ENCODE measurements at regions not wholly inside any gene's neighbourhood (a gene's known extent, or its start where the extent isn't known, plus 50 kb on each side); places are given as distances from the start of the nearest gene placed in this dataset.

DNA sequence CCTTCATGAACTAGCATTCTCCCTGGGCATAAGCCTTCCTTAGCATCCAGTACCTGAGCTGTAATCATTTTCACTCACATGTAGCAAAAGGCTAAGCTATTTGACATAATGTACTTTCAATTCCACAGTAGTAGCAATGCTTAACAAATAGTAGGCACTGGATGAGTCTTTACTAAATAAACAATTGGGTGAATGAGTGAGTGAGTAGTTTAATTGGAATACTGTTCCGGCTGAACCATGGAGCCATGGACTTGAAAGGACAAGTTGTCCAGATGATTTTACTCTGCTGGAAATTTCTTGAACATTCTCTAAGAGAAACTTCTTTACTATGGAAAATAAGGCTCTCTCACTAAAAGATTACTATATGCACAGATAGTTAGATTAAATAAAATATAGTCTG lies 159.3 kb downstream of the FAM47B start:
- H3K23ac ChIP-seq (ENCODE audit: insufficient read length, low read depth, low read length), result no peak overlapping the region
- no peak overlapping the region for H4K91ac ChIP-seq (ENCODE audit: insufficient read length, low read depth, low read length)
- Mint-ChIP-seq H3K27ac (no peak overlapping the region), H3K36me3 (ENCODE audit: insufficient read depth in 1 of 3, low read depth in 3 of 3) (peaks cover 0 to 3% (median 0%) of the 10 kb centered on the region in 3 experiments; a peak in 2 of 7 replicates), H3K9me3 (peaks cover 57 to 68% of the 10 kb centered on the region in 2 experiments), H3K4me1 (peaks cover 16 to 19% of the 10 kb centered on the region in 2 experiments), H3K4me3 (no peak overlapping the region), H3K27me3 (ENCODE audit: low read depth) (no peaks in the 10 kb centered on the region)
- H2AK5ac ChIP-seq (ENCODE audit: insufficient read length, low read length), result no peak overlapping the region
- H3K79me2 ChIP-seq (ENCODE audit: insufficient read depth, low read length), result no peaks in the 10 kb centered on the region
- H3K9ac ChIP-seq (ENCODE audit: extremely low read depth, insufficient read length, low read length), result no peak overlapping the region
- no peaks in the 10 kb centered on the region for H3K23me2 ChIP-seq (ENCODE audit: insufficient read length, low read depth, low read length, poor library complexity, severe bottlenecking)
- no peak overlapping the region for H2BK5ac ChIP-seq (ENCODE audit: insufficient read length, low read length)
- no peak overlapping the region for H2BK12ac ChIP-seq (ENCODE audit: insufficient read length, low read depth, low read length)
- H3K4me1 ChIP-seq (ENCODE audit: insufficient read depth, low read length), result no peaks in the 10 kb centered on the region; the same call in 1 of the 2 replicates
- H3K27me3 ChIP-seq (ENCODE audit: insufficient read depth, low read length), result no peaks in the 10 kb centered on the region
- no peak overlapping the region for H3K14ac ChIP-seq (ENCODE audit: insufficient read depth, low read length)
- H3K79me1 ChIP-seq (ENCODE audit: insufficient read depth, low read depth, low read length, poor library complexity, severe bottlenecking), result no peaks in the 10 kb centered on the region
- TF ChIP-seq, protein P1, sequence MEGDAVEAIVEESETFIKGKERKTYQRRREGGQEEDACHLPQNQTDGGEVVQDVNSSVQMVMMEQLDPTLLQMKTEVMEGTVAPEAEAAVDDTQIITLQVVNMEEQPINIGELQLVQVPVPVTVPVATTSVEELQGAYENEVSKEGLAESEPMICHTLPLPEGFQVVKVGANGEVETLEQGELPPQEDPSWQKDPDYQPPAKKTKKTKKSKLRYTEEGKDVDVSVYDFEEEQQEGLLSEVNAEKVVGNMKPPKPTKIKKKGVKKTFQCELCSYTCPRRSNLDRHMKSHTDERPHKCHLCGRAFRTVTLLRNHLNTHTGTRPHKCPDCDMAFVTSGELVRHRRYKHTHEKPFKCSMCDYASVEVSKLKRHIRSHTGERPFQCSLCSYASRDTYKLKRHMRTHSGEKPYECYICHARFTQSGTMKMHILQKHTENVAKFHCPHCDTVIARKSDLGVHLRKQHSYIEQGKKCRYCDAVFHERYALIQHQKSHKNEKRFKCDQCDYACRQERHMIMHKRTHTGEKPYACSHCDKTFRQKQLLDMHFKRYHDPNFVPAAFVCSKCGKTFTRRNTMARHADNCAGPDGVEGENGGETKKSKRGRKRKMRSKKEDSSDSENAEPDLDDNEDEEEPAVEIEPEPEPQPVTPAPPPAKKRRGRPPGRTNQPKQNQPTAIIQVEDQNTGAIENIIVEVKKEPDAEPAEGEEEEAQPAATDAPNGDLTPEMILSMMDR (conservative IDR thresholded peaks at IDR 0.05), result no peak
- no peak overlapping the region for H2AFZ ChIP-seq (ENCODE audit: low read length)
- H2BK120ac ChIP-seq (ENCODE audit: low read depth, low read length, poor library complexity, severe bottlenecking), result no peak overlapping the region
- no CpG with 5 or more reads among the region's 1 CpG for WGBS (ENCODE audit: extremely low coverage, insufficient read length, low lambda C conversion rate)
- H4K8ac ChIP-seq (replicated peaks; ENCODE audit: insufficient read length, low read depth, low read length), result no peak overlapping the region
- no peak overlapping the region for H4K5ac ChIP-seq (ENCODE audit: insufficient read length, low read depth, low read length)
- no peak overlapping the region for H3K56ac ChIP-seq (ENCODE audit: insufficient read length, low read depth, low read length)
- H2BK20ac ChIP-seq (ENCODE audit: low read depth, low read length, poor library complexity, severe bottlenecking), result no peak overlapping the region
- no peak overlapping the region for H3K4ac ChIP-seq (ENCODE audit: low read depth, low read length)
- no peaks in the 10 kb centered on the region for H3K9me3 ChIP-seq (ENCODE audit: control insufficient read depth, low read depth, low read length)
- no peak overlapping the region for H3K18ac ChIP-seq (ENCODE audit: insufficient read length, low read depth, low read length)
- no peak overlapping the region for H3T11ph ChIP-seq (ENCODE audit: low read length)
- H4K20me1 ChIP-seq (ENCODE audit: control insufficient read depth, insufficient read depth, insufficient read length), result no peaks in the 10 kb centered on the region
- no peak for DNase-seq
- no peak overlapping the region for H3K4me2 ChIP-seq (ENCODE audit: insufficient read depth, insufficient read length, low read length)
- no peak overlapping the region for H3K27ac ChIP-seq (ENCODE audit: insufficient read length, low read depth, low read length)
- H2BK15ac ChIP-seq (ENCODE audit: low read depth, low read length), result no peak overlapping the region
